Caki2 (cell line): ENCODE measurements at regions not wholly inside any gene's neighbourhood (a gene's known extent, or its start where the extent isn't known, plus 50 kb on each side); places are given as distances from the start of the nearest gene placed in this dataset.

Experiments
- DNase-seq: peaks from one replicate; pipeline ENCODE4 v3.0.0-alpha.2; 2015; ENCODE audit warnings: low read depth
- in situ Hi-C: cut with HindIII; loops from 2 replicates; pipeline ENCODE4 v1.10.0; 2016; ENCODE audit warnings: low sequenced_read_pairs, low pct_unique_long_range_greater_than_20kb, mixed read lengths

- in situ Hi-C loops, result no loop called here
- DNase-seq, result no peak
Measured at GRCh38 chr5:43780586-43780985, 177.6 kb downstream of the NNT start.

GRCh38 chr5:43774881-43775399 lies 172.0 kb downstream of the NNT start:
- DNase-seq, result no peak
- in situ Hi-C loops, result no loop called here

- in situ Hi-C loops, result no loop called here
- DNase-seq, result no peak
Measured at GRCh38 chr5:43773478-43773844, 170.5 kb downstream of the NNT start.

GRCh38 chr5:43772764-43773477 lies 169.9 kb downstream of the NNT start:
- in situ Hi-C loops, result no loop called here
- DNase-seq, result no peak

GRCh38 chr5:43772458-43772763 lies 169.4 kb downstream of the NNT start:
- DNase-seq, result no peak
- in situ Hi-C loops, result no loop called here

- no peak for DNase-seq
- in situ Hi-C loops, result no loop called here
Measured at GRCh38 chr5:43771611-43772031, 168.6 kb downstream of the NNT start.

GRCh38 chr5:43769571-43770355 lies 166.8 kb downstream of the NNT start:
- no peak for DNase-seq
- in situ Hi-C loops, result no loop called here
